Heart left ventricle (tissue), 13 donors: ENCODE measurements at regions not wholly inside any gene's neighbourhood (a gene's known extent, or its start where the extent isn't known, plus 50 kb on each side); places are given as distances from the start of the nearest gene placed in this dataset.

Experiments used
- CTCF ChIP-seq, 12 donors: fragments of 200-600 bp; sonication (generic) in 4 of 12; IDR thresholded peaks; one replicate each; pipeline versions ENCODE4 v1.5.0 to v1.8.0; 2018 to 2022; ENCODE audit warnings: antibody characterized with exemption in 12 of 12, mild to moderate bottlenecking in 5 of 12
- POLR2A ChIP-seq, 2 donors: fragments of 450-650 bp; IDR thresholded peaks; one replicate each; pipeline ENCODE4 v1.6.1; 2017; ENCODE audit warnings: antibody characterized with exemption in 2 of 2, mild to moderate bottlenecking in 2 of 2, moderate library complexity in 2 of 2
- donor health status: ischemic (EF 13 %, LVEDD 7.1; RV severe dilation, severe dysfunction).
- donor health status: DM: no; HTN: yes; CAD: no.
- donor health status: DM: no; HTN: no; CAD: no.
- donor health status: ischemic (EF 25% LVEDD 6.9; RV normal size, moderate dysfunction).
- donor health status: ischemic (EF 25% LVEDD 5.7; RV mildly dilated, moderate dysfunction).
- donor health status: ischemic (EF 35%, LVEDD 5.7; RV mildly dilated, moderate dysfunction).
- donor health status: nonischemic (EF 11% LVEDD 7.7; RV severe dilation, severe dysfunction).
- donor health status: DM: yes; HTN: yes; CAD: no.
- donor health status: PGD.
- donor health status: ischemic (EF 29% LVEDD 5.4; RV normal size, mild dysfunction).
- donor health status: nonischemic (EF 23%, LVEDD 6.1; RV moderate dilation, normal function).

GRCh38 chr1:175808999-175809398 is 65.6 kb upstream of the TNR start:
- no peak for TF ChIP-seq CTCF (IDR thresholded peaks at IDR 0.05)
- no peak for TF ChIP-seq POLR2A (IDR thresholded peaks at IDR 0.05)
